Spleen (tissue), 11 donors: ENCODE measurements at regions not wholly inside any gene's neighbourhood (a gene's known extent, or its start where the extent isn't known, plus 50 kb on each side); places are given as distances from the start of the nearest gene placed in this dataset.

Source experiments
- DNase-seq: peaks from one replicate; pipeline ENCODE4 v3.0.0-alpha.2; 2020
- H3K27ac ChIP-seq, 8 donors: fragments of 200-600 bp; sonication (generic) in 7 of 8; 1 replicate in 4 of 8; 2 replicates in 4 of 8; pipeline versions ENCODE4 v1.5.0 to v1.8.0; 2016 to 2021; ENCODE audit warnings: inconsistent platforms in 4 of 8, mild to moderate bottlenecking in 4 of 8, moderate library complexity in 1 of 8
- H3K27me3 ChIP-seq, 7 donors: fragments of 200-600 bp; sonication (generic) in 6 of 7; replicated peaks in 1 of 7; 1 replicate in 4 of 7; 2 replicates in 3 of 7; pipeline versions ENCODE4 v1.5.0 to v1.8.0; 2016 to 2021; ENCODE audit warnings: inconsistent platforms in 3 of 7, mild to moderate bottlenecking in 1 of 7
- H3K36me3 ChIP-seq, 6 donors: fragments of 200-600 bp; sonication (generic) in 5 of 6; 1 replicate in 4 of 6; 2 replicates in 2 of 6; pipeline versions ENCODE4 v1.5.0 to v1.8.0; 2016 to 2021; ENCODE audit warnings: inconsistent platforms in 2 of 6
- H3K4me1 ChIP-seq, 6 donors: fragments of 200-600 bp; sonication (generic) in 5 of 6; 1 replicate in 3 of 6; 2 replicates in 3 of 6; pipeline versions ENCODE4 v1.5.0 to v1.8.0; 2016 to 2021; ENCODE audit warnings: inconsistent platforms in 3 of 6
- H3K4me3 ChIP-seq, 8 donors: fragments of 200-600 bp; sonication (generic) in 7 of 8; 1 replicate in 4 of 8; 2 replicates in 4 of 8; pipeline versions ENCODE4 v1.5.0 to v1.8.0; 2016 to 2021; ENCODE audit warnings: inconsistent platforms in 4 of 8, mild to moderate bottlenecking in 4 of 8, moderate library complexity in 2 of 8
- H3K9me3 ChIP-seq, 8 donors: fragments of 200-600 bp; sonication (generic) in 7 of 8; 1 replicate in 4 of 8; 2 replicates in 4 of 8; pipeline versions ENCODE4 v1.5.0 to v1.8.0; 2016 to 2021; ENCODE audit warnings: inconsistent platforms in 4 of 8
- POLR2A ChIP-seq, 3 donors: fragments of 450-650 bp; IDR thresholded peaks; one replicate each; pipeline ENCODE4 v1.5.1; 2017; ENCODE audit warnings: antibody characterized with exemption in 3 of 3, mild to moderate bottlenecking in 1 of 3
- POLR2AphosphoS5 ChIP-seq, 3 donors: sonication (generic); formaldehyde crosslinking; IDR thresholded peaks; one replicate each; pipeline ENCODE4 v1.5.1; 2017; ENCODE audit warnings: antibody characterized with exemption in 3 of 3
- WGBS, 5 donors: extraction: QIAGEN DNeasy Blood & Tissue Kit in 3 of 5; methylation state at CpG; one replicate each; pipeline versions ENCODE4 v1.1.5 to v1.1.7; 2013 to 2018; 5-methylcytosine and 5-hydroxymethylcytosine counted together
- intact Hi-C: fragments of 100-400 bp; cut with DNase I; formaldehyde crosslinking; loops from one replicate; pipeline ENCODE4 v1.15.0; 2023; ENCODE audit warnings: low total_unique reads
- TF ChIP-seq, protein P1 (sequence below), 11 experiments: fragments of 200-600 bp in 7 of 11; fragments of 450-650 bp in 4 of 11; sonication (generic) in 4 of 11; IDR thresholded peaks in 8 of 11; conservative IDR thresholded peaks in 3 of 11; 1 replicate in 7 of 11; 2 replicates in 4 of 11; pipeline versions ENCODE4 v1.4.0 to v1.8.0; 2016 to 2021; ENCODE audit warnings: antibody characterized with exemption in 11 of 11, inconsistent platforms in 4 of 11, mild to moderate bottlenecking in 1 of 11
- donor health status: healthy with polysubstance abuse.
- donor health status: DM: no; HTN: no; CAD: no; lungs with moderate emphysema.
- donor health status: DM: no; HTN: no; CAD: no.
- donor health status: Bipolar disorder and iron deficiency.
- donor health status: healthy.
- donor health status: DM: no; HTN: no; CAD: no.
- donor health status: DM: yes; HTN: yes; CAD: no.

DNA sequence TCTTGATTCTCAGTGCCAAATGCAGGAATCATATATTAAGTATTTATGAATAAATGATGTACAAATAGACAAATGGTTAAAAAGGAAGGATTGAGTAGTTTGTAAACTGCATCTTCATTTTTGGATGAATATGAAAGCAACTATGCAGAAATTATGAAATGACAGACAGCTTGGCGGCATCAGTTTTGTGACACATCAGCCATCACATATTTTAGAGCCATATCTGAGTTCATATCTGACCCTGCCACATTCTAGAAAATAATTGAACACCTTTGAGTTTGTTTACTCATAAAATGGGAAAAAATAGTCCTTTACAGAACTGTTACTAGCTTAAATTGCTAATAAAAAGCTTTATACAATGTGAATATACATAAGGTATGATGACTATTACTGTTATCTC lies 448.2 kb downstream of the KIF20B start:
- 91 to 100% (median 93%) methylated on average over 1 of the region's 1 CpG for WGBS, 5 donors
- Histone ChIP-seq H3K36me3 (no peaks in the 10 kb centered on the region), H3K4me1 (no peaks in the 10 kb centered on the region), H3K9me3 (no peaks in the 10 kb centered on the region), H3K27ac (no peak overlapping the region), H3K4me3 (no peak overlapping the region), H3K27me3 (no peaks in the 10 kb centered on the region)
- TF ChIP-seq, protein P1, sequence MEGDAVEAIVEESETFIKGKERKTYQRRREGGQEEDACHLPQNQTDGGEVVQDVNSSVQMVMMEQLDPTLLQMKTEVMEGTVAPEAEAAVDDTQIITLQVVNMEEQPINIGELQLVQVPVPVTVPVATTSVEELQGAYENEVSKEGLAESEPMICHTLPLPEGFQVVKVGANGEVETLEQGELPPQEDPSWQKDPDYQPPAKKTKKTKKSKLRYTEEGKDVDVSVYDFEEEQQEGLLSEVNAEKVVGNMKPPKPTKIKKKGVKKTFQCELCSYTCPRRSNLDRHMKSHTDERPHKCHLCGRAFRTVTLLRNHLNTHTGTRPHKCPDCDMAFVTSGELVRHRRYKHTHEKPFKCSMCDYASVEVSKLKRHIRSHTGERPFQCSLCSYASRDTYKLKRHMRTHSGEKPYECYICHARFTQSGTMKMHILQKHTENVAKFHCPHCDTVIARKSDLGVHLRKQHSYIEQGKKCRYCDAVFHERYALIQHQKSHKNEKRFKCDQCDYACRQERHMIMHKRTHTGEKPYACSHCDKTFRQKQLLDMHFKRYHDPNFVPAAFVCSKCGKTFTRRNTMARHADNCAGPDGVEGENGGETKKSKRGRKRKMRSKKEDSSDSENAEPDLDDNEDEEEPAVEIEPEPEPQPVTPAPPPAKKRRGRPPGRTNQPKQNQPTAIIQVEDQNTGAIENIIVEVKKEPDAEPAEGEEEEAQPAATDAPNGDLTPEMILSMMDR (IDR thresholded peaks at IDR 0.05 in 8 of 11, conservative IDR thresholded peaks at IDR 0.05 in 3 of 11), result no peak
- TF ChIP-seq POLR2AphosphoS5 (IDR thresholded peaks at IDR 0.05), result no peak
- TF ChIP-seq POLR2A (IDR thresholded peaks at IDR 0.05), result no peak
- DNase-seq, result no peak
- intact Hi-C loops, result no loop called here

- H3K27ac ChIP-seq, result no peak overlapping the region
- no peaks in the 10 kb centered on the region for H3K4me1 ChIP-seq
- H3K9me3 ChIP-seq, result peaks cover 0 to 8% (median 2%) of the 10 kb centered on the region in 8 donors
- TF ChIP-seq POLR2AphosphoS5 (IDR thresholded peaks at IDR 0.05) (no peak), POLR2A (IDR thresholded peaks at IDR 0.05) (no peak)
- TF ChIP-seq, protein P1 (IDR thresholded peaks at IDR 0.05 in 8 of 11, conservative IDR thresholded peaks at IDR 0.05 in 3 of 11), result no peak
- intact Hi-C loops, result no loop called here
- no peaks in the 10 kb centered on the region for H3K36me3 ChIP-seq
- no peaks in the 10 kb centered on the region for H3K27me3 ChIP-seq
- 84 to 96% (median 88%) methylated on average over 2 of the region's 2 CpGs for WGBS, 5 donors
- no peak for DNase-seq
- no peak overlapping the region for H3K4me3 ChIP-seq
These were observed 461.0 kb downstream of the KIF20B start for GRCh38 chr10:90162271-90162853.

- H3K27me3 ChIP-seq, result no peaks in the 10 kb centered on the region
- H3K27ac ChIP-seq, result no peak overlapping the region
- no peak for DNase-seq
- TF ChIP-seq POLR2AphosphoS5 (IDR thresholded peaks at IDR 0.05), result no peak
- no peak for TF ChIP-seq POLR2A (IDR thresholded peaks at IDR 0.05)
- TF ChIP-seq, protein P1 (IDR thresholded peaks at IDR 0.05 in 8 of 11, conservative IDR thresholded peaks at IDR 0.05 in 3 of 11), result no peak
- no peaks in the 10 kb centered on the region for H3K4me1 ChIP-seq
- no peaks in the 10 kb centered on the region for H3K36me3 ChIP-seq
- no peak overlapping the region for H3K4me3 ChIP-seq
- intact Hi-C loops, result no loop called here
- peaks cover 0 to 8% (median 2%) of the 10 kb centered on the region in 8 donors for H3K9me3 ChIP-seq
- 21 to 66% (median 33%) methylated on average over 1 of the region's 1 CpG for WGBS, 5 donors
These were observed 466.0 kb downstream of the KIF20B start for GRCh38 chr10:90167174-90168064.

- no peak overlapping the region for H3K27ac ChIP-seq
- no peak overlapping the region for H3K4me3 ChIP-seq
- intact Hi-C loops, result no loop called here
- peaks cover 0 to 8% (median 2%) of the 10 kb centered on the region in 8 donors for H3K9me3 ChIP-seq
- TF ChIP-seq, protein P1 (IDR thresholded peaks at IDR 0.05 in 8 of 11, conservative IDR thresholded peaks at IDR 0.05 in 3 of 11), result no peak
- no peak for TF ChIP-seq POLR2A (IDR thresholded peaks at IDR 0.05)
- no peak for TF ChIP-seq POLR2AphosphoS5 (IDR thresholded peaks at IDR 0.05)
- no peaks in the 10 kb centered on the region for H3K4me1 ChIP-seq
- 80 to 93% (median 87%) methylated on average over 7 of the region's 7 CpGs for WGBS, 5 donors
- no peak for DNase-seq
- no peaks in the 10 kb centered on the region for H3K27me3 ChIP-seq
- H3K36me3 ChIP-seq, result no peaks in the 10 kb centered on the region
These were observed 466.9 kb downstream of the KIF20B start for GRCh38 chr10:90168244-90168643.
